Tibial nerve (tissue), 4 donors: ENCODE measurements at regions not wholly inside any gene's neighbourhood (a gene's known extent, or its start where the extent isn't known, plus 50 kb on each side); places are given as distances from the start of the nearest gene placed in this dataset.

ENCODE experiments used
- DNase-seq, 2 donors: peaks; one replicate each; pipeline ENCODE4 v3.0.0-alpha.2; 2019; ENCODE audit warnings: low spot score in 2 of 2
- H3K27ac ChIP-seq, 4 donors: fragments of 200-600 bp; sonication (generic) in 3 of 4; one replicate each; pipeline ENCODE4 v1.5.1; 2017 to 2019; ENCODE audit warnings: mild to moderate bottlenecking in 1 of 4
- H3K27me3 ChIP-seq, 2 donors: fragments of 200-600 bp; sonication (generic) in 1 of 2; one replicate each; pipeline versions ENCODE4 v1.5.1 to v1.6.0; 2017 to 2019
- H3K36me3 ChIP-seq, 3 donors: fragments of 200-600 bp; sonication (generic); one replicate each; pipeline ENCODE4 v1.5.1; 2018 to 2019
- H3K4me1 ChIP-seq, 4 donors: fragments of 200-600 bp; sonication (generic) in 3 of 4; one replicate each; pipeline ENCODE4 v1.5.1; 2017 to 2019
- H3K4me3 ChIP-seq, 4 donors: fragments of 200-600 bp; sonication (generic) in 3 of 4; one replicate each; pipeline ENCODE4 v1.5.1; 2017 to 2019; ENCODE audit warnings: mild to moderate bottlenecking in 1 of 4, moderate library complexity in 1 of 4
- H3K9me3 ChIP-seq, 4 donors: fragments of 200-600 bp; sonication (generic) in 3 of 4; one replicate each; pipeline ENCODE4 v1.5.1; 2017 to 2019
- CTCF ChIP-seq, 5 experiments: fragments of 200-600 bp in 3 of 5; fragments of 450-650 bp in 2 of 5; sonication (generic) in 3 of 5; IDR thresholded peaks; one replicate each; pipeline ENCODE4 v1.5.1; 2016 to 2019; ENCODE audit warnings: antibody characterized with exemption in 5 of 5, mild to moderate bottlenecking in 3 of 5, moderate library complexity in 2 of 5
- EP300 ChIP-seq, 2 donors: sonication (generic); formaldehyde crosslinking; IDR thresholded peaks; one replicate each; pipeline ENCODE4 v1.6.1; 2017; ENCODE audit warnings: antibody characterized with exemption in 2 of 2, mild to moderate bottlenecking in 1 of 2
- POLR2A ChIP-seq, 2 donors: fragments of 450-650 bp; IDR thresholded peaks; one replicate each; pipeline ENCODE4 v1.6.1; 2017; ENCODE audit warnings: antibody characterized with exemption in 2 of 2, mild to moderate bottlenecking in 2 of 2, moderate library complexity in 2 of 2
- WGBS, 2 donors: methylation state at CpG; one replicate each; pipeline ENCODE4 v1.1.5; 2018; 5-methylcytosine and 5-hydroxymethylcytosine counted together

- 87 to 96% methylated on average over 2 of the region's 2 CpGs for WGBS, 2 donors
- TF ChIP-seq EP300 (IDR thresholded peaks at IDR 0.05): no peak
- TF ChIP-seq POLR2A (IDR thresholded peaks at IDR 0.05): no peak
- no peak for TF ChIP-seq CTCF (IDR thresholded peaks at IDR 0.05)
- Histone ChIP-seq H3K4me3 (no peak overlapping the region), H3K9me3 (no peaks in the 10 kb centered on the region), H3K4me1 (peaks cover 0 to 8% (median 0%) of the 10 kb centered on the region in 4 donors), H3K27ac (no peak overlapping the region), H3K36me3 (peaks cover 0 to 67% (median 0%) of the 10 kb centered on the region in 3 donors), H3K27me3 (no peaks in the 10 kb centered on the region)
- no peak for DNase-seq
Measured at GRCh38 chr7:35900651-35901050, 99.8 kb downstream of the SEPTIN7 start.

DNA sequence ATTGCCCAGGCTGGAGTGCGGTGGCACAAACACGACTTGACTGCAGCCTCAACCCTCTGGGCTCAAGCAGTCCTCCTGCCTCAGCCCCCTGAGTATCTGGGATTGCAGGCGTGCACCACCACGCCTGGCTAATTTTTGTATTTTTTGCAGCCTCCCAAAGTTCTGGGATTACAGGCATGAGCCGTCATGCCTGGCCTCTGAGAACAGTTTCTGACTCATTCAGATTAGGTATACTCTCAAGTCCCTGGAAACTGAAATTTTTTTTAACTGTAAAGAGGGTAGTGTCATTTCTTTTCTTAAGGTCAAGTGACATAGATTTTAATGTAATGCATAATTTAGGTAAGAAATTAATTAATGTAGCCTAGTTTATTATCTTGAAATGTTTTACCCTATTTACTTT is 104.7 kb downstream of the SEPTIN7 start:
- Histone ChIP-seq H3K36me3 (peaks cover 0 to 42% (median 0%) of the 10 kb centered on the region in 3 donors), H3K27ac (no peak overlapping the region), H3K4me3 (no peak overlapping the region), H3K4me1 (peaks cover 0 to 18% (median 2%) of the 10 kb centered on the region in 4 donors), H3K9me3 (no peaks in the 10 kb centered on the region), H3K27me3 (no peaks in the 10 kb centered on the region)
- TF ChIP-seq POLR2A (IDR thresholded peaks at IDR 0.05) (no peak), EP300 (IDR thresholded peaks at IDR 0.05) (no peak), CTCF (IDR thresholded peaks at IDR 0.05) (no peak)
- WGBS, 2 donors: 74 to 77% methylated on average over 5 of the region's 5 CpGs
- DNase-seq: no peak

- H3K4me3 ChIP-seq: no peak overlapping the region
- peaks cover 0 to 36% (median 0%) of the 10 kb centered on the region in 3 donors for H3K36me3 ChIP-seq
- DNase-seq: peak in 1 of 2 donors; percentile 82
- TF ChIP-seq POLR2A (IDR thresholded peaks at IDR 0.05) (no peak), CTCF (IDR thresholded peaks at IDR 0.05) (peak; percentile 86 to 94 (median 90))
- H3K27me3 ChIP-seq: no peaks in the 10 kb centered on the region
- no peak overlapping the region for H3K27ac ChIP-seq
- WGBS, 2 donors: 51 to 55% methylated on average over 2 of the region's 2 CpGs
- H3K4me1 ChIP-seq: peaks cover 0 to 18% (median 2%) of the 10 kb centered on the region in 4 donors
- no peaks in the 10 kb centered on the region for H3K9me3 ChIP-seq
Measured at GRCh38 chr7:35906191-35906908, 105.5 kb downstream of the SEPTIN7 start.

DNA sequence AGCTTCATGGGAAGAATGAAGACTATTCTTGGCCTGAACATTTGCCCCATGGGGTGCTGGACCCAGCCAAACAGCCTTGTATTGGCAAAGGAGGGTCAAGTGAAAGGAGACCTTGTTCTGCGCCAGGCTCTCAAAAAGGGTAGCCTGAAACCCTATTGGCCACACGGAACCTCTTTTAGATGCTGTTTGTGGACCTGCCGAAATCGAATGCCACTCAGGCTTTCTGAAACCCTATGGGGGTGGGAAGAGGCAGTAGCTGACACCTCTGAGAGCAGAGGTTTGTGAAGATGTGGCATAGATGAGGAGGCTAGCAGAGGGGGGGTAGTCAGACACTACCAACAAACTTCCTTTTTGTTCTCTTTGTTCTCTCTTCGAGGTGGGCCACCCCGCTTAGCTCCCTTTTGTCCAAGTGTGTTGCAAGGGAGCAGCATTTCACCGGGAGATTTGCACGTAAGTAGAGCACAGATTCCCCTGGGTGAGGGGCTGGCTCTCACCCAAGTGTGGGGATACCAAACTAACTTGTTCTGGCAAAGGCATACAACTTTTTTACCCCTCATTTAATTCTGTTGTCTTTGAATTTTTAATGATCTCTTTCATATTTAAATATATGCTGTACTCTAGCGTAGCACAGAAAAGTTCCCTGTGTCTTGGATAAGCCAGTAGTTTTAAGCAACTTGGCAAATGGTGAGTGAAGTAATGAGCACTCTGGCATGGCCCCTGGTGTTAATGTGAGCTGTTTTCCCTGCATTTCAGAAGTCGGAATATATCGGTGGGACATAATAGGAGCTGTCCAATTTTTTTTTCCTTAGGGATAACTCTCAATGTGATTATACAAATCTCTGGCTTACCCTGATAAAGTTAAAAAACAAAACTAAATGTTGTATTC is 107.7 kb downstream of the SEPTIN7 start:
- WGBS, 2 donors: 24% methylated on average over 11 of the region's 11 CpGs
- H3K27ac ChIP-seq: peak overlapping the region in 1 of 4 donors; percentile 67
- DNase-seq: no peak

More for the DNA sequence above, 107.7 kb downstream of the SEPTIN7 start:
- Histone ChIP-seq H3K36me3 (peaks cover 0 to 32% (median 0%) of the 10 kb centered on the region in 3 donors), H3K4me3 (no peak overlapping the region), H3K27me3 (no peaks in the 10 kb centered on the region), H3K4me1 (peaks cover 0 to 18% (median 2%) of the 10 kb centered on the region in 4 donors), H3K9me3 (no peaks in the 10 kb centered on the region)
- TF ChIP-seq CTCF (IDR thresholded peaks at IDR 0.05) (no peak), EP300 (IDR thresholded peaks at IDR 0.05) (no peak), POLR2A (IDR thresholded peaks at IDR 0.05) (no peak)
